ENCODE measurements at regions not wholly inside any gene's neighbourhood (a gene's known extent, or its start where the extent isn't known, plus 50 kb on each side); places are given as distances from the start of the nearest gene placed in this dataset.

- in situ Hi-C loops (cut with HindIII; ENCODE audit: low sequenced_read_pairs), result no loop called here
These were observed 225.6 kb upstream of the TBC1D5 start for GRCh38 chr3:17967953-17968607.

GRCh38 chr3:17967111-17967510, 224.7 kb upstream of the TBC1D5 start:
- in situ Hi-C loops (cut with HindIII; ENCODE audit: low sequenced_read_pairs), result no loop called here

GRCh38 chr3:17965331-17965730, 222.9 kb upstream of the TBC1D5 start:
- in situ Hi-C loops (cut with HindIII; ENCODE audit: low sequenced_read_pairs), result no loop called here

- in situ Hi-C loops (cut with HindIII; ENCODE audit: low sequenced_read_pairs), result no loop called here
These were observed 221.7 kb upstream of the TBC1D5 start for GRCh38 chr3:17964108-17964507.

GRCh38 chr3:17955411-17955810, 213.0 kb upstream of the TBC1D5 start:
- in situ Hi-C loops (cut with HindIII; ENCODE audit: low sequenced_read_pairs), result no loop called here

GRCh38 chr3:17954801-17955200, 212.4 kb upstream of the TBC1D5 start:
- in situ Hi-C loops (cut with HindIII; ENCODE audit: low sequenced_read_pairs), result no loop called here

GRCh38 chr3:17951241-17951640, 208.8 kb upstream of the TBC1D5 start:
- in situ Hi-C loops (cut with HindIII; ENCODE audit: low sequenced_read_pairs), result no loop called here

GRCh38 chr3:17949101-17949500, 206.7 kb upstream of the TBC1D5 start:
- in situ Hi-C loops (cut with HindIII; ENCODE audit: low sequenced_read_pairs), result no loop called here

GRCh38 chr3:17947833-17948232, 205.4 kb upstream of the TBC1D5 start:
- in situ Hi-C loops (cut with HindIII; ENCODE audit: low sequenced_read_pairs), result no loop called here

- in situ Hi-C loops (cut with HindIII; ENCODE audit: low sequenced_read_pairs), result no loop called here
These were observed 204.2 kb upstream of the TBC1D5 start for GRCh38 chr3:17946619-17947018.

- in situ Hi-C loops (cut with HindIII; ENCODE audit: low sequenced_read_pairs), result no loop called here
These were observed 203.5 kb upstream of the TBC1D5 start for GRCh38 chr3:17945799-17946399.

- in situ Hi-C loops (cut with HindIII; ENCODE audit: low sequenced_read_pairs), result no loop called here
These were observed 202.8 kb upstream of the TBC1D5 start for GRCh38 chr3:17945018-17945798.

GRCh38 chr3:17942856-17943255, 200.4 kb upstream of the TBC1D5 start:
- in situ Hi-C loops (cut with HindIII; ENCODE audit: low sequenced_read_pairs), result no loop called here

- in situ Hi-C loops (cut with HindIII; ENCODE audit: low sequenced_read_pairs), result no loop called here
These were observed 199.3 kb upstream of the TBC1D5 start for GRCh38 chr3:17941766-17942165.

GRCh38 chr3:17941152-17941551, 198.7 kb upstream of the TBC1D5 start:
- in situ Hi-C loops (cut with HindIII; ENCODE audit: low sequenced_read_pairs), result no loop called here

GRCh38 chr3:17939157-17939556, 196.7 kb upstream of the TBC1D5 start:
- in situ Hi-C loops (cut with HindIII; ENCODE audit: low sequenced_read_pairs), result no loop called here

- in situ Hi-C loops (cut with HindIII; ENCODE audit: low sequenced_read_pairs), result no loop called here
These were observed 195.9 kb upstream of the TBC1D5 start for GRCh38 chr3:17938313-17938712.

GRCh38 chr3:17936736-17937480, 194.5 kb upstream of the TBC1D5 start:
- in situ Hi-C loops (cut with HindIII; ENCODE audit: low sequenced_read_pairs), result no loop called here

GRCh38 chr3:17935222-17935621, 192.8 kb upstream of the TBC1D5 start:
- in situ Hi-C loops (cut with HindIII; ENCODE audit: low sequenced_read_pairs), result no loop called here

GRCh38 chr3:17932136-17932771, 189.8 kb upstream of the TBC1D5 start:
- in situ Hi-C loops (cut with HindIII; ENCODE audit: low sequenced_read_pairs), result no loop called here

- in situ Hi-C loops (cut with HindIII; ENCODE audit: low sequenced_read_pairs), result no loop called here
These were observed 188.7 kb upstream of the TBC1D5 start for GRCh38 chr3:17931131-17931530.
